Suprapubic skin (tissue), 4 donors: ENCODE measurements at regions not wholly inside any gene's neighbourhood (a gene's known extent, or its start where the extent isn't known, plus 50 kb on each side); places are given as distances from the start of the nearest gene placed in this dataset.
A peak's percentile ranks its signal among the peaks of the same experiment; 100 is the strongest.

Source experiments
- DNase-seq, 2 donors: peaks; one replicate each; pipeline ENCODE4 v3.0.0-alpha.2; 2019; ENCODE audit warnings: low spot score in 2 of 2
- H3K27ac ChIP-seq: fragments of 200-600 bp; sonication (generic); one replicate; pipeline ENCODE4 v1.5.1; 2019
- H3K27me3 ChIP-seq: fragments of 200-600 bp; sonication (generic); one replicate; pipeline ENCODE4 v1.5.1; 2019
- H3K36me3 ChIP-seq: fragments of 200-600 bp; sonication (generic); one replicate; pipeline ENCODE4 v1.5.1; 2019
- H3K4me1 ChIP-seq: fragments of 200-600 bp; sonication (generic); one replicate; pipeline ENCODE4 v1.5.1; 2019
- H3K4me3 ChIP-seq: fragments of 200-600 bp; sonication (generic); one replicate; pipeline ENCODE4 v1.5.1; 2019; ENCODE audit warnings: mild to moderate bottlenecking
- H3K9me3 ChIP-seq: fragments of 200-600 bp; sonication (generic); one replicate; pipeline ENCODE4 v1.5.1; 2019
- CTCF ChIP-seq, 2 donors: fragments of 200-600 bp in 1 of 2; fragments of 450-650 bp in 1 of 2; sonication (generic) in 1 of 2; IDR thresholded peaks; one replicate each; pipeline ENCODE4 v1.5.1; 2016 to 2019; ENCODE audit warnings: antibody characterized with exemption in 2 of 2, mild to moderate bottlenecking in 1 of 2, moderate library complexity in 1 of 2
- EP300 ChIP-seq: sonication (generic); formaldehyde crosslinking; IDR thresholded peaks from one replicate; pipeline ENCODE4 v1.6.1; 2017; ENCODE audit warnings: antibody characterized with exemption
- POLR2A ChIP-seq, 2 donors: fragments of 450-650 bp; IDR thresholded peaks; one replicate each; pipeline ENCODE4 v1.6.1; 2017; ENCODE audit warnings: antibody characterized with exemption in 2 of 2, mild to moderate bottlenecking in 2 of 2, moderate library complexity in 2 of 2
- POLR2AphosphoS5 ChIP-seq, 3 donors: sonication (generic); formaldehyde crosslinking; IDR thresholded peaks; one replicate each; pipeline ENCODE4 v1.6.1; 2017; ENCODE audit warnings: antibody characterized with exemption in 3 of 3
- WGBS: methylation state at CpG from one replicate; pipeline ENCODE4 v1.1.5; 2018; 5-methylcytosine and 5-hydroxymethylcytosine counted together

GRCh38 chr3:170752571-170753155 is 117.3 kb downstream of the RPL22L1 start:
- Histone ChIP-seq H3K4me3 (no peak overlapping the region), H3K27ac (peak overlapping the region; percentile 16), H3K27me3 (no peaks in the 10 kb centered on the region), H3K36me3 (no peaks in the 10 kb centered on the region), H3K9me3 (no peaks in the 10 kb centered on the region), H3K4me1 (peaks cover 39% of the 10 kb centered on the region)
- 81% methylated on average over 6 of the region's 6 CpGs for WGBS
- TF ChIP-seq POLR2AphosphoS5 (IDR thresholded peaks at IDR 0.05) (no peak), POLR2A (IDR thresholded peaks at IDR 0.05) (no peak), EP300 (no peak), CTCF (IDR thresholded peaks at IDR 0.05) (no peak)
- no peak for DNase-seq

GRCh38 chr3:170751899-170752293 is 118.1 kb downstream of the RPL22L1 start:
- H3K27ac ChIP-seq, result peak overlapping the region; percentile 16
- H3K36me3 ChIP-seq, result no peaks in the 10 kb centered on the region
- H3K4me3 ChIP-seq, result no peak overlapping the region
- TF ChIP-seq CTCF (IDR thresholded peaks at IDR 0.05) (no peak), EP300 (no peak), POLR2AphosphoS5 (IDR thresholded peaks at IDR 0.05) (no peak), POLR2A (IDR thresholded peaks at IDR 0.05) (no peak)
- no peaks in the 10 kb centered on the region for H3K27me3 ChIP-seq
- no peak for DNase-seq
- no peaks in the 10 kb centered on the region for H3K9me3 ChIP-seq
- H3K4me1 ChIP-seq, result peaks cover 39% of the 10 kb centered on the region

- H3K4me1 ChIP-seq, result peaks cover 39% of the 10 kb centered on the region
- H3K4me3 ChIP-seq, result no peak overlapping the region
- peak; percentile 79 to 84 for DNase-seq
- H3K27me3 ChIP-seq, result no peaks in the 10 kb centered on the region
- H3K9me3 ChIP-seq, result no peaks in the 10 kb centered on the region
- WGBS, result 32% methylated on average over 3 of the region's 3 CpGs
- no peaks in the 10 kb centered on the region for H3K36me3 ChIP-seq
- H3K27ac ChIP-seq, result peak overlapping the region; percentile 44
- TF ChIP-seq POLR2AphosphoS5 (IDR thresholded peaks at IDR 0.05) (no peak), CTCF (IDR thresholded peaks at IDR 0.05) (no peak), EP300 (no peak), POLR2A (IDR thresholded peaks at IDR 0.05) (no peak)
These were observed 118.7 kb downstream of the RPL22L1 start for GRCh38 chr3:170751083-170751898.

GRCh38 chr3:170750478-170750830 is 119.5 kb downstream of the RPL22L1 start:
- Histone ChIP-seq H3K27me3 (no peaks in the 10 kb centered on the region), H3K36me3 (no peaks in the 10 kb centered on the region), H3K4me1 (peaks cover 39% of the 10 kb centered on the region), H3K9me3 (no peaks in the 10 kb centered on the region), H3K27ac (no peak overlapping the region), H3K4me3 (no peak overlapping the region)
- DNase-seq, result no peak
- TF ChIP-seq POLR2AphosphoS5 (IDR thresholded peaks at IDR 0.05) (no peak), CTCF (IDR thresholded peaks at IDR 0.05) (no peak), EP300 (no peak), POLR2A (IDR thresholded peaks at IDR 0.05) (no peak)
- 56% methylated on average over 2 of the region's 2 CpGs for WGBS

- Histone ChIP-seq H3K9me3 (no peaks in the 10 kb centered on the region), H3K36me3 (no peaks in the 10 kb centered on the region), H3K4me1 (peaks cover 39% of the 10 kb centered on the region), H3K4me3 (no peak overlapping the region), H3K27ac (no peak overlapping the region), H3K27me3 (no peaks in the 10 kb centered on the region)
- TF ChIP-seq EP300 (no peak), CTCF (IDR thresholded peaks at IDR 0.05) (no peak), POLR2AphosphoS5 (IDR thresholded peaks at IDR 0.05) (no peak), POLR2A (IDR thresholded peaks at IDR 0.05) (no peak)
- DNase-seq, result no peak
These were observed 120.1 kb downstream of the RPL22L1 start for GRCh38 chr3:170749765-170750477.
